Endodermal cell (in vitro differentiated cells): ENCODE measurements at regions not wholly inside any gene's neighbourhood (a gene's known extent, or its start where the extent isn't known, plus 50 kb on each side); places are given as distances from the start of the nearest gene placed in this dataset.

Experiments used
- DNase-seq: peaks from one replicate; pipeline ENCODE4 v3.0.0-alpha.2; 2017
- H3K27ac ChIP-seq: 2 replicates; pipeline ENCODE4 v1.5.1; 2013; ENCODE audit warnings: mild to moderate bottlenecking, low read depth, low read length, moderate library complexity
- H3K27me3 ChIP-seq: 2 replicates; pipeline ENCODE4 v1.6.1; 2013; ENCODE audit warnings: mild to moderate bottlenecking, low read length, moderate library complexity; ENCODE audit not compliant: insufficient read depth, control insufficient read depth, poor library complexity, severe bottlenecking
- H3K36me3 ChIP-seq: 2 replicates; pipeline ENCODE4 v1.7.0; 2013; ENCODE audit warnings: mild to moderate bottlenecking, low read length, moderate library complexity; ENCODE audit not compliant: control insufficient read depth, insufficient read depth
- H3K4me1 ChIP-seq: one replicate; pipeline ENCODE4 v1.7.0; 2013; ENCODE audit warnings: low read length; ENCODE audit not compliant: control insufficient read depth, insufficient read depth
- H3K4me3 ChIP-seq: 2 replicates; pipeline ENCODE4 v1.5.1; 2013; ENCODE audit warnings: mild to moderate bottlenecking, low read length, moderate library complexity
- H3K9ac ChIP-seq: 2 replicates; pipeline ENCODE4 v1.6.1; 2013; ENCODE audit warnings: mild to moderate bottlenecking, low read length, moderate library complexity; ENCODE audit not compliant: poor library complexity, severe bottlenecking; ENCODE audit errors: extremely low read depth
- H3K9me3 ChIP-seq: 2 replicates; pipeline ENCODE4 v1.6.1; 2013; ENCODE audit warnings: mild to moderate bottlenecking, low read length, moderate library complexity; ENCODE audit not compliant: control insufficient read depth
- H3K27ac Mint-ChIP-seq: 2 replicates; pipeline ENCODE4 v1.8.0; 2020; ENCODE audit warnings: mixed read lengths
- H3K27me3 Mint-ChIP-seq: 2 replicates; pipeline ENCODE4 v1.8.0; 2021; ENCODE audit warnings: mild to moderate bottlenecking, mixed read lengths; ENCODE audit not compliant: insufficient read depth
- H3K36me3 Mint-ChIP-seq: 2 replicates; pipeline ENCODE4 v1.8.0; 2020; ENCODE audit warnings: low read depth, mixed read lengths
- H3K4me1 Mint-ChIP-seq: 2 replicates; pipeline ENCODE4 v1.8.0; 2020; ENCODE audit warnings: mixed read lengths
- H3K4me3 Mint-ChIP-seq: 2 replicates; pipeline ENCODE4 v1.8.0; 2020; ENCODE audit warnings: mild to moderate bottlenecking, moderate library complexity, mixed read lengths
- H3K9me3 Mint-ChIP-seq: 2 replicates; pipeline ENCODE4 v1.8.0; 2020; ENCODE audit warnings: mild to moderate bottlenecking, mixed read lengths
- WGBS, 2 experiments: methylation state at CpG; one replicate each; pipeline versions ENCODE4 v1.1.5 to v1.1.7; 2013; ENCODE audit warnings: missing lambda C conversion rate in 2 of 2, mixed read lengths in 1 of 2; ENCODE audit not compliant: insufficient coverage in 1 of 2, insufficient read length in 1 of 2; 5-methylcytosine and 5-hydroxymethylcytosine counted together
- TF ChIP-seq, protein P1 (sequence below): fragments of 200-600 bp; sonication (generic); conservative IDR thresholded peaks from 2 replicates; pipeline ENCODE4 v1.5.0; 2021; ENCODE audit warnings: antibody characterized with exemption, mild to moderate bottlenecking

DNA sequence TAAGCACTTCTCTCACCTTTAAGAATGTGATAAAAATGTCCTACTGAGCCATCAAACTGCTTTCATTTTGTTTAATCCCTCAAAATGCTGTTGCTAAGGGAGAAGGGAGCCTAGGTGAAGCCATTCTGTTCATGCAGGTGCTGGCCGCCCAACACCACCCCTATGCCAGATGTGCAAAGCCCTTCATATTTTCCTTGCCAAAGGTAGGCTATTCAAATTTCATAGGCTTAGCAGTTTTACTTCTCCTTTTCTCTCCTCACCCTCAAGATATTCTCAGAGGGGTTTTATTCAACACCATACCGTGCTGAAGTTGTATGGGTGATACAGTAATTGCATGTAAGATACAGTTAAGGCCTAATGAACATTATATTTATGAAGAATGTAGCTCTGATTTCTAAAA is 461.7 kb downstream of the GXYLT1 start:
- Histone ChIP-seq H3K4me1 (peaks cover 8% of the 10 kb centered on the region), H3K27ac (no peak overlapping the region), H3K36me3 (no peaks in the 10 kb centered on the region), H3K27me3 (no peaks in the 10 kb centered on the region), H3K9ac (no peak overlapping the region), H3K9me3 (no peaks in the 10 kb centered on the region), H3K4me3 (no peak overlapping the region)
- H3K4me1 Mint-ChIP-seq: peaks cover 25% of the 10 kb centered on the region
- no peak overlapping the region for H3K27ac Mint-ChIP-seq
- DNase-seq: no peak
- H3K36me3 Mint-ChIP-seq: no peaks in the 10 kb centered on the region
- TF ChIP-seq, protein P1, sequence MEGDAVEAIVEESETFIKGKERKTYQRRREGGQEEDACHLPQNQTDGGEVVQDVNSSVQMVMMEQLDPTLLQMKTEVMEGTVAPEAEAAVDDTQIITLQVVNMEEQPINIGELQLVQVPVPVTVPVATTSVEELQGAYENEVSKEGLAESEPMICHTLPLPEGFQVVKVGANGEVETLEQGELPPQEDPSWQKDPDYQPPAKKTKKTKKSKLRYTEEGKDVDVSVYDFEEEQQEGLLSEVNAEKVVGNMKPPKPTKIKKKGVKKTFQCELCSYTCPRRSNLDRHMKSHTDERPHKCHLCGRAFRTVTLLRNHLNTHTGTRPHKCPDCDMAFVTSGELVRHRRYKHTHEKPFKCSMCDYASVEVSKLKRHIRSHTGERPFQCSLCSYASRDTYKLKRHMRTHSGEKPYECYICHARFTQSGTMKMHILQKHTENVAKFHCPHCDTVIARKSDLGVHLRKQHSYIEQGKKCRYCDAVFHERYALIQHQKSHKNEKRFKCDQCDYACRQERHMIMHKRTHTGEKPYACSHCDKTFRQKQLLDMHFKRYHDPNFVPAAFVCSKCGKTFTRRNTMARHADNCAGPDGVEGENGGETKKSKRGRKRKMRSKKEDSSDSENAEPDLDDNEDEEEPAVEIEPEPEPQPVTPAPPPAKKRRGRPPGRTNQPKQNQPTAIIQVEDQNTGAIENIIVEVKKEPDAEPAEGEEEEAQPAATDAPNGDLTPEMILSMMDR: no peak
- 56% methylated on average over 1 of the region's 2 CpGs; no CpG with 5 or more reads in 1 of the 2 experiments for WGBS, 2 experiments
- no peak overlapping the region for H3K4me3 Mint-ChIP-seq
- H3K9me3 Mint-ChIP-seq: peaks cover 3% of the 10 kb centered on the region
- H3K27me3 Mint-ChIP-seq: no peaks in the 10 kb centered on the region

DNA sequence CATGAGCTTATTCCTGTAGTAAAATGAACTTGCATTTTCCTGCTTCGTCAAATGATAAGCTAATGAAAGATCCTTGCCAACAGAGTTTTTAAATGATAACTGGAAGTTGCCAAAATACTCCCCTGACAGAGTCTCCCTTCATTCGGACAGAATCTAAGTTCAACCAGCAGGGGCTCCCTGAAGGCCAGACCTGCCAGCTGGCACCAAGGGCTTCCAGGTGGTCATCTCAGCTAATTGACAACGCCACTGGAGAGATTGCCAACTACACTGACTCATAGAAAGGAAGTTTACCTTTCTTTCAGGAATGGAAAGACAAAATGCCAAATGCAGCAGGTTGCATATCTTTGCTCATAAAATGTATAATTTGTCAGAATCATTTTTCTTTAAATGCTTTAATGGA is 462.8 kb downstream of the GXYLT1 start:
- peaks cover 25% of the 10 kb centered on the region for H3K4me1 Mint-ChIP-seq

DNA sequence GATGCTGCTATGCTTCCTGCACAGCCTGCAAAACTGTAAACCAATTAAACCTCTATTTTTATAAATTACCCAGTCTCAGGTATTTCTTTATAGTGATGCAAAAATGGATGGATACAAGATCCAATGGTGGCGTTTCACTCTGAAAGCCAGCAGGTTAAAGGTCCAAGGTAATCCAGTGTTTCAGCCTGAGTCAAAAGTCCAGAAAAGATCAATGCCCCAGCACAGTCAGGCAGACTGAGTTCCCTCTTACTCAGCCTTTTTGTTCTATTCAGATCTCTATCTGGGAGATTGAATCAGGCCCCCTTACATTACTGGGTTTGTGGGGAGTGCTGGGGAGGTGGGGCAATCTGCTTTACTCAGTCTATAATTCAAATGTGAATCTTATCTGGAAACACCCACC is 464.5 kb downstream of the GXYLT1 start:
- 97 to 100% methylated on average over 1 of the region's 1 CpG for WGBS, 2 experiments
- Histone ChIP-seq H3K27ac (no peak overlapping the region), H3K4me1 (peaks cover 8% of the 10 kb centered on the region), H3K4me3 (no peak overlapping the region), H3K36me3 (no peaks in the 10 kb centered on the region), H3K27me3 (no peaks in the 10 kb centered on the region), H3K9me3 (no peaks in the 10 kb centered on the region), H3K9ac (no peak overlapping the region)
- no peaks in the 10 kb centered on the region for H3K27me3 Mint-ChIP-seq
- no peak overlapping the region for H3K27ac Mint-ChIP-seq
- peaks cover 6% of the 10 kb centered on the region for H3K9me3 Mint-ChIP-seq
- no peak overlapping the region for H3K4me3 Mint-ChIP-seq
- TF ChIP-seq, protein P1: no peak
- peaks cover 25% of the 10 kb centered on the region for H3K4me1 Mint-ChIP-seq
- no peak for DNase-seq
- no peaks in the 10 kb centered on the region for H3K36me3 Mint-ChIP-seq

More for the DNA sequence above, 462.8 kb downstream of the GXYLT1 start:
- Mint-ChIP-seq H3K9me3 (peaks cover 6% of the 10 kb centered on the region), H3K36me3 (no peaks in the 10 kb centered on the region), H3K27me3 (no peaks in the 10 kb centered on the region), H3K27ac (no peak overlapping the region), H3K4me3 (no peak overlapping the region)
- no peak overlapping the region for H3K27ac ChIP-seq
- no peaks in the 10 kb centered on the region for H3K27me3 ChIP-seq
- no peak overlapping the region for H3K9ac ChIP-seq
- TF ChIP-seq, protein P1: peak; percentile 66
- WGBS, 2 experiments: 85 to 91% methylated on average over 3 of the region's 3 CpGs
- H3K36me3 ChIP-seq: no peaks in the 10 kb centered on the region
- no peaks in the 10 kb centered on the region for H3K9me3 ChIP-seq
- peak; percentile 66 for DNase-seq
- peaks cover 8% of the 10 kb centered on the region for H3K4me1 ChIP-seq
- H3K4me3 ChIP-seq: no peak overlapping the region
